ENCODE measurements at regions not wholly inside any gene's neighbourhood (a gene's known extent, or its start where the extent isn't known, plus 50 kb on each side); places are given as distances from the start of the nearest gene placed in this dataset.
A peak's percentile ranks its signal among the peaks of the same experiment; 100 is the strongest.

DNA sequence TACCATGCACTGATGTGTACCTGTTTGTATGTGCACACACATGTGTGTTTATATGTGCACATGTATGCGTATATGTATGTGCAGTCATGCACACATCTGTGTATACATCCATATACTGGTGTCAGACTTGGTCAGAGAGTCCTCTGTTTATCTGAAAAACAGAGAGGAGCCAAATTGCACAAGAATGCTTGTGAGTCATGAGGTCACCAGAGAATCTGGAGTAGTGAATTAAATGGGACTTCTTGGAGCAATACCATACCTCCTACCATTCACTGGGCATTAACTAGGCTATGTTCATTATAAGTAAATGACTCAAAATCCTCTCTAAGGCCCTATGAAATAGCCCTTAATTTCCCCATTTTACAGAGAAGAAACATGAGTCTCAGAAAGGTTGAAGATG is 272.1 kb upstream of the C1orf87 start:
- no peak for DNase-seq (ENCODE audit: low read depth)
- H3K4me3 ChIP-seq (ENCODE audit: low read depth, low read length): no peak overlapping the region
- no peak for TF ChIP-seq CTCF (IDR thresholded peaks at IDR 0.05; ENCODE audit: control insufficient read depth, extremely low read depth, insufficient read depth)

GRCh38 chr1:60345049-60345448 is 271.5 kb upstream of the C1orf87 start:
- no peak for TF ChIP-seq CTCF (IDR thresholded peaks at IDR 0.05; ENCODE audit: control insufficient read depth, extremely low read depth, insufficient read depth)
- no peak overlapping the region for H3K4me3 ChIP-seq (ENCODE audit: low read depth, low read length)
- DNase-seq (ENCODE audit: low read depth): no peak

DNA sequence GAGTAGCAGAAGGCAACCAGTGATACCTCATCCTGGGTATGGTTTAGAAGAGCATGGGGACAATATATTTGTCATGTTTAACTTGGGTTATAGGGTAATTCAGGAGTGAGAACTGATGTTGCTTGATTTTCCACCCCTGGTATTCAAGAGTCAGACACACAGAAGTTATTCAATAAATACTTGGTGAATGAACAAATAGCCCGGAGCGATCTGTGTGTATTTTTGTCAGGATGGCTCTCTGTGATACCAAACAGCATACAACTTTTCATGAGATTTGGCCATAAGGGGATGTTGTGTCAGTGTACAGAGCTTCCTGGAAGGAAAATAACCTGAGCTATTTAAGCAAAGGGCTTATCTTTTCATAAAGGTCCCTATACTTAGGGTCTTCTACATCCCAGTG is 270.2 kb upstream of the C1orf87 start:
- H3K4me3 ChIP-seq (ENCODE audit: low read depth, low read length): no peak overlapping the region
- no peak for TF ChIP-seq CTCF (IDR thresholded peaks at IDR 0.05; ENCODE audit: control insufficient read depth, extremely low read depth, insufficient read depth)
- no peak for DNase-seq (ENCODE audit: low read depth)

DNA sequence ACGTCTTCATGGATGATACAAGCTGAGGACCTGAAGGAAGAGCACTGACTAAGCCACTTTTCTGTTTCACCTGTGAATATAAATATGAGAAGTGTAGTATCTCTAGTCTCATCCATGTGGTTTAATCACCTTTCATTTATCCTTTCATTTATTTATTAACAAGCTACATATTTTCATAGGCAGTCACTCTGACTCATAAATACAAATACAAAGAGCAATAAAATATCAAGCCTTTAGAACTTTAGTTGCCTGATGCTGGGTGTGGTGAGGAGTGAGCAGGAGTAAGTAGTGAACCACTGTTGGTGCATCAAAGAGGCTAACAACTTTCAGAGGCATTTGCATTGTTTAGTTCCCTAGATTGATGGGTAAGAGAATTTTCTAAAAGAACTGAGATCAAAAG is 269.0 kb upstream of the C1orf87 start:
- no peak for TF ChIP-seq CTCF (IDR thresholded peaks at IDR 0.05; ENCODE audit: control insufficient read depth, extremely low read depth, insufficient read depth)
- no peak overlapping the region for H3K4me3 ChIP-seq (ENCODE audit: low read depth, low read length)
- DNase-seq (ENCODE audit: low read depth): peak; percentile 6

GRCh38 chr1:60341274-60341673 is 267.7 kb upstream of the C1orf87 start:
- DNase-seq (ENCODE audit: low read depth): no peak
- TF ChIP-seq CTCF (IDR thresholded peaks at IDR 0.05; ENCODE audit: control insufficient read depth, extremely low read depth, insufficient read depth): no peak

GRCh38 chr1:60331647-60332046 is 258.1 kb upstream of the C1orf87 start:
- no peak for TF ChIP-seq CTCF (IDR thresholded peaks at IDR 0.05; ENCODE audit: control insufficient read depth, extremely low read depth, insufficient read depth)
- H3K4me3 ChIP-seq (ENCODE audit: low read depth, low read length): no peak overlapping the region
- DNase-seq (ENCODE audit: low read depth): no peak

More at GRCh38 chr1:60341274-60341673, 267.7 kb upstream of the C1orf87 start:
- H3K4me3 ChIP-seq (ENCODE audit: low read depth, low read length): no peak overlapping the region

- no peak for DNase-seq (ENCODE audit: low read depth)
- no peak for TF ChIP-seq CTCF (IDR thresholded peaks at IDR 0.05; ENCODE audit: control insufficient read depth, extremely low read depth, insufficient read depth)
- H3K4me3 ChIP-seq (ENCODE audit: low read depth, low read length): no peak overlapping the region
These were observed 256.1 kb upstream of the C1orf87 start for GRCh38 chr1:60329651-60330050.
